Neural cell (in vitro differentiated cells): ENCODE measurements at regions not wholly inside any gene's neighbourhood (a gene's known extent, or its start where the extent isn't known, plus 50 kb on each side); places are given as distances from the start of the nearest gene placed in this dataset.
"Not testable (repeated sequence)": the region's sequence is repeated elsewhere in the genome, so short reads cannot be mapped to it uniquely, and the experiment has no call there.

Experiments
- CTCF ChIP-seq: fragments of 450-650 bp; IDR thresholded peaks from 2 replicates; pipeline ENCODE4 v1.5.1; 2014; ENCODE audit warnings: antibody characterized with exemption, mild to moderate bottlenecking, moderate library complexity; ENCODE audit not compliant: poor library complexity, severe bottlenecking
- EP300 ChIP-seq: fragments of 450-650 bp; conservative IDR thresholded peaks from 2 replicates; pipeline ENCODE4 v1.6.1; 2014; ENCODE audit warnings: antibody characterized with exemption, mild to moderate bottlenecking, moderate library complexity; ENCODE audit not compliant: poor library complexity, severe bottlenecking
- EZH2 ChIP-seq: fragments of 200-600, 300-800 bp; shearing (Covaris generic), sonication (generic); IDR thresholded peaks from 2 replicates; pipeline ENCODE4 v1.6.1; 2014; ENCODE audit warnings: antibody characterized with exemption, low read length, borderline replicate concordance, mild to moderate bottlenecking; ENCODE audit not compliant: insufficient read depth, poor library complexity, severe bottlenecking
- MXI1 ChIP-seq: fragments of 450-650 bp; conservative IDR thresholded peaks from 2 replicates; pipeline ENCODE4 v1.6.1; 2014; ENCODE audit warnings: antibody characterized with exemption, mild to moderate bottlenecking; ENCODE audit not compliant: poor library complexity, severe bottlenecking
- POLR2AphosphoS5 ChIP-seq: IDR thresholded peaks from 2 replicates; pipeline ENCODE4 v1.6.1; 2012
- RAD21 ChIP-seq: fragments of 450-650 bp; conservative IDR thresholded peaks from 2 replicates; pipeline ENCODE4 v1.6.1; 2014; ENCODE audit warnings: antibody characterized with exemption, mild to moderate bottlenecking, moderate library complexity
- REST ChIP-seq: IDR thresholded peaks from 2 replicates; pipeline ENCODE4 v1.6.1; 2012; ENCODE audit warnings: borderline replicate concordance
- SMC3 ChIP-seq: fragments of 450-650 bp; conservative IDR thresholded peaks from 2 replicates; pipeline ENCODE4 v1.6.1; 2014; ENCODE audit warnings: antibody characterized with exemption, mild to moderate bottlenecking, moderate library complexity; ENCODE audit not compliant: poor library complexity
- TAF1 ChIP-seq: IDR thresholded peaks from 2 replicates; pipeline ENCODE4 v1.6.1; 2012; ENCODE audit warnings: low read depth

DNA sequence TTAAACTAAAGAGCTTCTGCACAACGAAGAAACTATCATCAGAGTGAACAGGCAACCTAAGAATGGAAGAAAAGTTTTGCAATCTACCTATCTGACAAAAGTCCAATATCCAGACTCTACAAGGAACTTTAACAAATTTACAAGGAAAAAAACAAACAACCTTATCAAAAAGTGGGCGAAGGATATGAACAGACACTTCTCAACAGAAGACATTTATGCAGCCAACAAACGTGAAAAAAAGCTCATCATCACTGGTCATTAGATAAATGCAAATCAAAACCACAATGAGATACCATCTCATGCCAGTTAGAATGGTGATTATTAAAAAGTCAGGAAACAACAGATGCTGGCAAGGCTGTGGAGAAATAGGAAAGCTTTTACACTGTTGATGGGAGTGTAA lies 55.5 kb upstream of the XPO1 start:
- TF ChIP-seq CTCF, POLR2AphosphoS5, EZH2, MXI1, TAF1, REST, EP300, SMC3, RAD21: not testable (repeated sequence)
